Activated CD8-positive, alpha-beta T cell treated with anti-CD3 and anti-CD28 coated beads for 36 hours (primary cell): ENCODE measurements at regions not wholly inside any gene's neighbourhood (a gene's known extent, or its start where the extent isn't known, plus 50 kb on each side); places are given as distances from the start of the nearest gene placed in this dataset.
A peak's percentile ranks its signal among the peaks of the same experiment; 100 is the strongest.

ENCODE experiments used
- ATAC-seq: fragments of 200-7000 bp; cut with Tn5 transposase; one replicate; pipeline ENCODE4 v1.10.0; 2021; ENCODE audit warnings: mild to moderate bottlenecking, moderate library complexity
- CTCF ChIA-PET: fragments of 350-600 bp; sonication (Branson Sonifier 250); formaldehyde crosslinking; loops from one replicate; lab custom pipeline; 2021; ENCODE audit warnings: antibody characterized with exemption; lab: Charles Lee
- POLR2A ChIA-PET: fragments of 350-600 bp; sonication (Branson Sonifier 250); formaldehyde crosslinking; loops from one replicate; lab custom pipeline; 2021; ENCODE audit warnings: antibody characterized with exemption; lab: Charles Lee
- DNase-seq: peaks from one replicate; pipeline ENCODE4 v3.0.0-alpha.2; 2020
- H3K27ac Mint-ChIP-seq: one replicate; pipeline ENCODE4 v1.8.0; 2021; ENCODE audit warnings: mild to moderate bottlenecking, mixed read lengths
- H3K27me3 Mint-ChIP-seq: one replicate; pipeline ENCODE4 v1.8.0; 2021; ENCODE audit warnings: mixed read lengths
- H3K36me3 Mint-ChIP-seq: one replicate; pipeline ENCODE4 v1.8.0; 2021; ENCODE audit warnings: low read depth, mixed read lengths
- H3K4me1 Mint-ChIP-seq: one replicate; pipeline ENCODE4 v1.8.0; 2021; ENCODE audit warnings: low read depth, mixed read lengths
- H3K4me3 Mint-ChIP-seq: one replicate; pipeline ENCODE4 v1.8.0; 2021; ENCODE audit warnings: mild to moderate bottlenecking, moderate library complexity, mixed read lengths
- H3K9me3 Mint-ChIP-seq: one replicate; pipeline ENCODE4 v1.8.0; 2021; ENCODE audit warnings: mixed read lengths
- CTCF ChIP-seq: fragments of 200-600 bp; IDR thresholded peaks from one replicate; pipeline ENCODE4 v1.8.0; 2022; ENCODE audit warnings: antibody characterized with exemption, mild to moderate bottlenecking
- intact Hi-C: fragments of 100-400 bp; cut with micrococcal nuclease; formaldehyde crosslinking; loops from one replicate; pipeline ENCODE4 v1.10.0; 2022

- DNase-seq: no peak
- intact Hi-C loops: no loop called here
- H3K4me1 Mint-ChIP-seq: peaks cover 36% of the 10 kb centered on the region
- no peak overlapping the region for H3K4me3 Mint-ChIP-seq
- CTCF ChIA-PET: no interaction called here
- H3K27me3 Mint-ChIP-seq: no peaks in the 10 kb centered on the region
- POLR2A ChIA-PET: no interaction called here
- no peak for TF ChIP-seq CTCF
- H3K9me3 Mint-ChIP-seq: peaks cover 2% of the 10 kb centered on the region
- no peak for ATAC-seq
- no peak overlapping the region for H3K27ac Mint-ChIP-seq
- H3K36me3 Mint-ChIP-seq: peaks cover 2% of the 10 kb centered on the region
These were observed 60.0 kb upstream of the TEX13D start for GRCh38 chrX:124272370-124272982.

- peak; percentile 24 for ATAC-seq
- POLR2A ChIA-PET: interaction anchor here (1.0 kb wide), 1 partner anchor 53 kb away, joined by 3 read pairs; no protein-coding TSS in a partner anchor
These were observed 57.9 kb upstream of the TEX13D start for GRCh38 chrX:124274438-124275181.

DNA sequence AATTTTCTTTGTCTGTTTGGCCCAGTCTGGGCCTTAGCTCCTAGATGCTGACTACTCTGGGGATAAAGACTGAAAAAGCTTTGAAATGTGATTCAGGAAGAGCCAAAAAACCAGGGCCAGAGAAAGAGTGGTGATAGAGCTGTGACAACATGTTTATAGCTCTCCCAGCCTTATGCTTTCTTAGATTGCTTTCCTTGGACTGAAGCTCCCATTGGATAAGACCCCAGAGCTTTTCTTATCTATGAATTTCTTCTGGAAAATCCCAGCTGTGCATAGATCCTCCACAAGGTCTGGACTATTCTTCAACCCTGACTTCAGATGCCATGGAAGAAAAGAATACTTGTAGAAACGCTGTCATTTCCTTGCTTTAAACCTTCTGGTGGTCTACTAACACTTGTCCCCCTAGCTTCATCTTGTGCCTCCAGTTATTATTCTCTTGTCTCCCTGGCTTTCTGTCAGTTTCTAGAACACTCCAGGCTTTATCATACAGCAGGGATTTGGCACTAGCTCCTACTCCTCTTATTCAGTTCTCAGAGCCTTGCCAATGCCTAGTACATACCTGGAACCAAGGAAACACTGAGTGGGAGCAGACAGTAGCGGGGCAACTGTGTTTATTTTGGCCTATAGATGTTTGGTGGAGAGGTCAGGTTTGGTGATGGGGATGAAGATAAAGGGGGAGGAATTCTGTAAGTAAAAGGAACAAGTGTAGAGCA lies 57.1 kb upstream of the TEX13D start:
- ATAC-seq (no peak), DNase-seq (no peak)
- intact Hi-C loops: no loop called here
- Mint-ChIP-seq H3K4me1 (peaks cover 29% of the 10 kb centered on the region), H3K9me3 (peaks cover 2% of the 10 kb centered on the region), H3K4me3 (no peak overlapping the region), H3K27ac (peak overlapping the region; percentile 42), H3K27me3 (no peaks in the 10 kb centered on the region), H3K36me3 (peaks cover 2% of the 10 kb centered on the region)
- POLR2A ChIA-PET: interaction anchor here (1.0 kb wide), 1 partner anchor 53 kb away, joined by 3 read pairs; no protein-coding TSS in a partner anchor
- TF ChIP-seq CTCF: no peak
- CTCF ChIA-PET: interaction anchor here (1.3 kb wide), 1 partner anchor 51 kb away, joined by 3 read pairs; no protein-coding TSS in a partner anchor

More at GRCh38 chrX:124274438-124275181, 57.9 kb upstream of the TEX13D start:
- Mint-ChIP-seq H3K36me3 (peaks cover 2% of the 10 kb centered on the region), H3K27me3 (no peaks in the 10 kb centered on the region), H3K4me3 (no peak overlapping the region), H3K9me3 (peaks cover 2% of the 10 kb centered on the region), H3K4me1 (peaks cover 28% of the 10 kb centered on the region), H3K27ac (peak overlapping the region; percentile 19)
- TF ChIP-seq CTCF: no peak
- intact Hi-C loops: no loop called here
- CTCF ChIA-PET: interaction anchor here (0.7 to 1.3 kb wide), 2 partner anchors 51 to 63 kb away, joined by 3 read pairs; no protein-coding TSS in a partner anchor
- no peak for DNase-seq

GRCh38 chrX:124280294-124280902 lies 52.1 kb upstream of the TEX13D start:
- intact Hi-C loops: no loop called here
- Mint-ChIP-seq H3K4me3 (no peak overlapping the region), H3K4me1 (peaks cover 27% of the 10 kb centered on the region), H3K27me3 (no peaks in the 10 kb centered on the region), H3K27ac (peak overlapping the region; percentile 66), H3K9me3 (peaks cover 1% of the 10 kb centered on the region), H3K36me3 (peaks cover 4% of the 10 kb centered on the region)
- DNase-seq (no peak), ATAC-seq (no peak)
- TF ChIP-seq CTCF: no peak
- ChIA-PET POLR2A (no interaction called here), CTCF (no interaction called here)
